Dedifferentiated amniotic fluid mesenchymal stem cell (primary cell): ENCODE measurements at regions not wholly inside any gene's neighbourhood (a gene's known extent, or its start where the extent isn't known, plus 50 kb on each side); places are given as distances from the start of the nearest gene placed in this dataset.
A peak's percentile ranks its signal among the peaks of the same experiment; 100 is the strongest.
"Not testable (repeated sequence)": the region's sequence is repeated elsewhere in the genome, so short reads cannot be mapped to it uniquely, and the experiment has no call there.

Source experiments
- DNase-seq: peaks from one replicate; pipeline ENCODE4 v3.0.0-alpha.2; 2016; ENCODE audit errors: extremely low spot score

DNA sequence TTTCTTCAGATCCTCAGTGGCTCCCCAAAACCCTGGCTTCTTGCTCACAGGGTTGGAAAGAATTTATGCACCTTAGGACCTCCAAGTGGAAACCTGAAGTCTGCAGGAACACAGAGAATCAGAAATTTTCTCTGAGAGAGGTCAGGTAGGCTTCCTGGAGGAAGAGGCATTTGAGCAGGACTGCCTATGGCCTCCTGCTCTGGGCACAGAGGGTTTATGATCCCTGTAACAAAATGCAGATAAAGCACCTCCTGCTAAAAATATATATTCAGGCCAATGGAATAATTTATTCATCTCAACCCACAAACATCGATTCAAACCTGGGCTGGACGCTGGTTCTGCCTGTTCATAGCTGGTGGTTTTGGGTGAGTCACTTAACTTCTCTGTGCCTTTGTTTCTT is 68.1 kb upstream of the FGF3 start:
- no peak for DNase-seq

DNA sequence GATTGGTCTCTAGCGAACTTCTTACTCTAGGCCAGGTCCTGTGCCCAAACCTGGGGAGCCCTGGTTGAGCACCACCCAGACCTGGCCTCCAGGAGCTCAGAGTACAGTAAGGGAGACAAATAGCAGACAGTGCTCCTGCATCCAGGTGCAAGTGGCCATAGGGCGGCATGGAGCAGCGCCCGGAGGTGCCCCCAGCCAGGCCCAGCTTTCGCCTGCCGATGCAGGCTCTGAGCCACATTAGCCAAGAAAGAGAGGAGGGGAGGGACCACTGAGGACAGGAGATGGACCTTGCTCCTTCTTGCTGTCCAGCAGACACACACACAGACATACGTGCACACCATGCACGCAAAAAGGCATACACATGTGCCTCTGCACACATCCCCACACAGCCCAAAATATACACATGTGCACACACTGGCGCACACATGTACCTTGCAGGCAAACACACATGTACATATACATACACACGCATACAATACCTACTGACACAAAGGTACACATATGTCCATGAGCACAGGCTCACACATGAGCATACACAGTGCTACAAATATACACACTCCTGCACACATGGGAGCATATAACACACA is 68.7 kb upstream of the FGF3 start:
- DNase-seq, result no peak

DNA sequence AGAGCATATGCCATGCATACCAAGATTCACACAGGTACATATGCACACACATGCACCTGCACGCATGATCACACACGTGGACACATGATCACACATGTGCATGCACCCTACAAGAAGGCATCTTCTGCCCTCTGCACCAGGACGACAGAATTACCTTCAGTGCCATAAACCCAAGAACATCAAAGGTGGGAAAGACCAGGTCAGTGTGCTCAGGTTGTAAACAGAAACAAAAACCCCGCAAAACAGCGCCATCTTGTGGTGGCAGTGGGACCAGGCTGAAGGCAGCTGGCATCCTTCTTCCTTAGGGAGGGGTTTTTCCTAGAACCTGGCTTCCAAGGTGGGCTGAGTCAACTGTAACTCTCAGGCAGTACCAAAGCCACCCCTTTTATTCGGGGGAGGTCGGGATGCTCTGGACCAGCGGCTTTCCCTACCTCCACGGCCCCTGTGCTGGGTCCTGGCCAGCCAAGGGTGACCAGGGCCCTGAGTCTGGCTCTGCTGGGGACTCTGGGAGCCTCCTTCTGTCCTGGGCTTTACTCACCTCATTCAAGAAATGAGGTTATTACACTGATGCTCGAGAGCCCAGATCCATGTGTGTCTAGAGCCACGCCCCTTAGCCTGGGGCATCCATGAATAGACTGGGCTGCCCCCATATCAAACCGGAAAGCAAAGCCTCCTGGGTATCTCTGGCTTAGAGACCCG is 69.4 kb upstream of the FGF3 start:
- peak; percentile 30 for DNase-seq

DNA sequence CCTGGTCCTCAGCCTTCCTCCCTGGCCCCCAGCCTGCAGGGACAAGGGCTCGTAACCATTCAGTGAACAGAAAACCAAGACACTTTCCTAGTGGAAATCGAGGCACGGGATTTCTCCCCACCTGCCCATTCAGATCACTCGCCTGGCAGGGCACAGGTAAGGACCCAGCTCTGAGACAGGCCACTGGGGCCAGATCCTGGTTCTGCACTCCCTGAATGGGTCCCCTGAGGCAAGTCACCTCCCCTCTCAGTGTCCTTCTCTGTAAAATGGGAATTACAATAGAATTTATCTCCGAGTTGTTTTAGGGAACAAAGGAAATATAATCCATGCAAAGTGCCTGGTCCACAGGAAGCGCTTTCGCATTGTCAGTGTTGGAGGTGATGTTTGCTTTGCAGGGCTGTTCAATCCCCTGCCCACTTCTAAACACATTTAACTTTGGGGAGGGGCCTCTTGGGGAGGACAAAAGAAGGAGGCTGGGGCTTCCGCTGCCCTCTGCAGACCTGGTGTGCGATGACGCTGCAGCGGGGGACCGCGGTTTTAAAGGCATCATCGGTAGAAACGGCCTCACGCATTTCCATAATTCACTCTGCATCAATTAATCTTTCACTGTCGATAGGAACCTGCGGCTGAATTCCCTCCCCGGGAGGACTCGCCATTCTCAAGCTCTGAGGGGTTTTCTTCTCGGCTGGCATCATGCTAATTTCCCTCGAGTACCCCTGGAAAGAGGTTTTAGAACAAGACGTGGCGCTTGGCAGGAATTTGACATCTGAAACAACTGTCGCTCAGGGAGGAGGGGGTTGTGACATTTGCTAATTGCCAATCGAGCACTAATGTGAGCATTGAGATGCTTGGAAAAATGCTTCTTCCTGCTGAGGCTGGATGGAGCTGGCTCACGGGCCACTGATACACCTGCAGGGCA is 70.4 kb upstream of the FGF3 start:
- DNase-seq, result no peak

DNA sequence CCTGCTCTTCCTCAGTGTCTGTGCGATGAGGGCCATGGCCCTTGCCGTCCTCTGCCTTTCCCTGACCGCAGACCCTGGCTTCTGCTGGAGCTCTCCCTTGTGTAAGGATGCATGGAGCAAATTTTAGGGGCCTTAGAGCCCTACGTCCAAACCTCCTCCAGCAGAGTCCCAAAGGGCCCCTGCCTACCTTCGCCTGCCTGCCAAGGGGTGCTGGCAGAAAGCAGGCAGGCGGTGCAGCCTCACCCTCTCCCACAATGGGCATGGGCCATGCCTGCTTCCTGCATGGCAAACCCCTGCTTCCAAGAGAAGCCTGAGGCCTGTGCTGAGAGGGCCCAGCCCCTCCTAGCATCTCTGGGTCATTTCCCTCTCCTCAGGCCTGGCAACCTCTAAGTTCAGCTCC is 71.3 kb upstream of the FGF3 start:
- no peak for DNase-seq

DNA sequence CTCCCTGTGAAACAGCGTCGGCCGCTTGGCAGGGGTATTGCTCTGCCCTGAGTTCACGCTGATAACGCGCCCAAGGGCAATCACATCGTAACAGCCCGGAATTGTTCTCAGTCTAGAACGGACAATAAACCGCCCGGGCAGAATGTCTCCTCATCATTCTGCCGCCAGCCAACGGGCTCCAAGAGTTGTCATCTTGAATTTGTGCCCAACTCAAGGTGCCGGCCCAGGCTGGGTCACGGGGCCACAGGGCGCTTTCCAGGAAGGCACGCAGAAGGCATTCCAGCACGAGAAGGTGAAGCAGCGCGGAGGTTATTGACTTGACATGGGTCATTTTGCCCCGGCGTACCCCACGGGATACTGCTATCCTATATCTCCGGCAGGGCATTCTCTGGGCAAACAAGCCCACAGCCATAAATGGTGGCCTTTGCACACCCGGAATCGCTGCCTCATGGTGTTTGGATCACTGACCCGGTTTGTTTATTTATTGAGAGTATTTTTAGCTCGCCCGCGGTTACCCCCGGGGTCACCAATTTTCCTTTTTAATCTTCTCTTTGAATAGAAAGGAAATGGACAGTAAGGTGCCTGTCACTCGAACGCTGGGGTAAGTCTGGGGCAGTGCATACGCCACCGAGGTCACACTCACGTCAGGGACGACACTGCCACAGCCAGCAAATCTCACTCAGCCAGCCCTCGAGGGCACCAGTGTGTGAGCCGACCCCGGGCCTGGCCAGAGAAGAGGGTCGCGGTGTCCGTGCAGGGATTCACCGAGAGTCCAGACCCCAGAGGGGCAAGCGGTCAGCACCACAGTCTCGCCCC is 72.4 kb upstream of the FGF3 start:
- DNase-seq, result no peak

DNA sequence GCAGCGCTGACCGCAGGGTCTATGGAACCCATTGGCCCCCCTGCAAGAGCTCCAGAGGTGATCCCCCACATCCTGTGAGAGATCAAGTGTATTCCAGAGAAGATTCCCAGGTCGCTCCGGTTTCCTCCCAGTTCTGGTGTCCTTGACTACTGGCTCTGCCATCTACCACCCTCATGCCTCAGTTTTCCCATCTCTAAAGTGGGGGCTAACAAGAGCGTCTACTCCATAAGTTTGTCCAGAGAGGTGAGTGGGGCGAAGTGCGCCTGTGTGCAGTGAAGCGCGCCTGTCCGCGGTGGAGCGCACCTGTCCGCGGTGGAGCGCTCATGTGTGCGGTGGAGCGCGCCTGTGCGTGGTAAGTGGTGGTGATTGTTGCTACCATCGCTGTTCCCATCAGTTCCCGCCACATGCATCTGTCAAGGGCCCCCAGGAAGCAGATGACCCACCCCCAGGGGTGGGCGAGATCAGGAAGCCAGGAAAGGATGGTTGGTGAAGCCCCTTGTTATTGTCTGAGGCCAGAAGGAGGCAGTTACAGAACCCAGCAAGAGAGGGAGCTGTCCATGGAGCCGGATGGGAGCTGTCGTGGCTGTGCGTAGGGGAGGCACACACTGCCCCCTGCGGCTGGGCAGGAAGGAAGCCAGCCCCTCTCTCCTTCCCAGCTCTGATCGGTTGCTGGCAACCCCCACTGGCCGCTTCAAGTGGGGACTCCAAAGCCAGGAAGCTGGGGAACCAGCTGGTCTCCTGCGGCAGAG is 73.2 kb upstream of the FGF3 start:
- DNase-seq, result no peak

DNA sequence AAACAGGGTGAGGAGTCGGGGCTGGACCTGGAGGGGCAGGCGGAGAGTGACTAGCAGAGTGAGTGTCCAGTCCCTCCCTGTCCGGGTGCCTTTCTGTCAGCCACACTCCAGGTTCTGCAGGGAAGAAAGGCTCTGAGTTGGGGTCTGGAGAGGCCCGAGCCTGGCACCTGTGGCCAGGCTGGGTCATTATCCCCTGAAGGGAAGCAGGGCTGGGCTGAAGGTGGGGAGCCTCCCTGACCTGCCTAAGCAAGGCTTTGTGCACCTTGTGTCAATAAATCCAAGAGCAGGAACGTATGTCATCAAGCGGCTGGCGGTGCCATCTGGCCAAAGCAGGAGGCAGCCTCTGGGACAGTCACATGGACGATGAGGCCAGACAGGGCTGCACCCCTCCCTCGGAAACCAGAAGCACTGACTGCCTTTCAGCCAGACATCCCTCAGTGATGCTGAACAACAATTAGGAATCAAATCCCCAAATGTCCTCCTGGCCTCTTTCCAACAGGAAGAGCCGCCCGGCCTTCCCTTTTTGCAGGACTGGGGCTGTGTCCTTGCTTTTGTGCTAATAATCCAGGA is 73.9 kb upstream of the FGF3 start:
- no peak for DNase-seq

DNA sequence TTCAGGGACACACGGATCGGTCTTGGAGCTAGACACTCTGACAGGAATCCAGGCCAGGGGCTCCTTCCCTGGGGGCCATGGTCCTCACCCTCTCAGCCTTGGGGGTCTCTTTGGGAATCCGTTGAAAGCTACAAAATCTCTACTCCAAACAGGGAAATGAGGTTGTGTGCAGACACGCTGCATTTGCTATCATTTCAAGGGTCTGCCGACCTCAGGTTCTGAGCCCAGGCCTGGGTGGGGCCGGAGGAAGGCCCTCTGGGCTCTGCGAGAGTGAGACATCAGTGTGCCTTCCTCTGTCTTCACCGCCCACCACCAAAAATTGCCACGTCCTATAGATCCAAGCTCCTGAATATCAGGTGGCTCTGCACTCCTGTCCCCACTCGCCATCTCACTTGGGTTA is 74.4 kb upstream of the FGF3 start:
- no peak for DNase-seq

DNA sequence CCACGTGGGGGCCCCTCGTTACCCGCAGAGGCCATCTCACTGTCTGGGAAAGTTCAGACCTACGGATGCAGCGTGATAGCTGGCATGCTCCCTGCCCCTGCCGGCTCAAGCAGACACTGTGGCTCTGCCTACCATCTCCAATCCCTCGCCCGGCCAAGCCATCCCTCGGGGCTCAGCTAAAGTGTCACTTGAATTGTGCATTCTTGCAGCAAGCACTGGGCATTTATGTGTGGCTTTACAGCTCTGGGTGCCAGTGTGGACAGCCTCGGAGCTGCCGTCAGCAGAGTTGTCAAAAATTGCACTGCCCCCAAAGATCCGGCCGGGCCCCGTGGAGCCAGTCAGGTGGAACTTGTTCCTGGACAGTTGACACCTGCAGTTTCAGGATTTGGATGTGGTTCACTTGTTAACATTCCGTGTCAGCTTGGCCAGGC is 75.0 kb upstream of the FGF3 start:
- DNase-seq, result no peak

DNA sequence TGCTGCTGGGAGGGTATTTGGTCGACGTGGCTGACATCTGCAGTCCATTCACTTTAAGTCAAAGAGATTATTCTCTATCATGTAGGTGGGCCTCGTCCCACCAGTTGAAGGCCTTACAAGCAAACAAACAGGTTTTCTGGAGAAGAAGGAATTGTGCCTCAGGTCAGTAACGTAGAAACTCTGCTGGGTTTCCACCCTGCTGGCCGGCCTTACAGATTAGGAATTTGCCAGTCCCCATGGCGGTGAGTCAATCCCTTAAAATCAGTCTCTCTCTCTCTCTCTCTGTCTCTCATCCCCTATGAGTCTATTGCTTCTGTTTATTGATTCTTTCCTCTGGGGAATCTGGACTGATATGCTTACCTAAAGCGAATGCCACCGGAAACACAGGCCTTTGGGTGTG is 75.4 kb upstream of the FGF3 start:
- no peak for DNase-seq

DNA sequence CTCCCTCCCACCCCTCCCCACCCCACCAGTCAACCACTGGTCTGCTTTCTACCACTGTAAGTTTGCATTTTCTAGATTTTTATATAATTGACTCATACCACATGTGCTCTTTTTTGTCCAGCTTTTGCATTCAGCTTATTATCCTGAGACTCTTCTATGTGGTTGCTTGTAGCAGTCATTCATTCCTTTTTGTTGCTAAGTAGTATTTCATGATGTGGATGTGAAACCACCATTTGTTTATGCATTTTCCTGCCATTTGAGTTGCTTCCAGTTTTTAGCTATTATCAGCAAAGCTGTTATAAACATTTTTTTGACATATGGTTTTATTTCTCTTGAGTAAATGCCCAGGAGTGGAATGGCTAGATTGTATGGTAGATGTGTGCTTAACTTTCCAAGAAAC is 77.0 kb upstream of the FGF3 start:
- no peak for DNase-seq

DNA sequence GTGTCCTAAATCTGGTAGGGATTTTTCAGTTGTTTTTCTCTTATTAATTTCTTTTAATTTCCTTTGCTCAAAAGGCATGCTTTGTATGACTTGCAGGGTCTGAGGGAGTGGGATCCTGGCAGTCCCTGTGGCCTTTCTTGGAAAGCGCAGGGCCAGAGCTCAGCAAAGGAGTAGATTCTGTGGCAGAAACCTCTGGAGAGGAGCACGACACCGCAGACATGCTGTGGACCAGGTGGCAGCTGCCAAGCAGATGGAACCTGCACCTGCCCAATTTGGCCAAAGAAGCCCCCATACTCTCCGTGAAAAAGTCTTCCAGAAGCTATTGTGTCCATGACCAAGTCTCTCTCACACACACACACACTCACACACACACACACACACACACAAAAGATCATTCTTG is 78.9 kb upstream of the FGF3 start:
- DNase-seq, result no peak

DNA sequence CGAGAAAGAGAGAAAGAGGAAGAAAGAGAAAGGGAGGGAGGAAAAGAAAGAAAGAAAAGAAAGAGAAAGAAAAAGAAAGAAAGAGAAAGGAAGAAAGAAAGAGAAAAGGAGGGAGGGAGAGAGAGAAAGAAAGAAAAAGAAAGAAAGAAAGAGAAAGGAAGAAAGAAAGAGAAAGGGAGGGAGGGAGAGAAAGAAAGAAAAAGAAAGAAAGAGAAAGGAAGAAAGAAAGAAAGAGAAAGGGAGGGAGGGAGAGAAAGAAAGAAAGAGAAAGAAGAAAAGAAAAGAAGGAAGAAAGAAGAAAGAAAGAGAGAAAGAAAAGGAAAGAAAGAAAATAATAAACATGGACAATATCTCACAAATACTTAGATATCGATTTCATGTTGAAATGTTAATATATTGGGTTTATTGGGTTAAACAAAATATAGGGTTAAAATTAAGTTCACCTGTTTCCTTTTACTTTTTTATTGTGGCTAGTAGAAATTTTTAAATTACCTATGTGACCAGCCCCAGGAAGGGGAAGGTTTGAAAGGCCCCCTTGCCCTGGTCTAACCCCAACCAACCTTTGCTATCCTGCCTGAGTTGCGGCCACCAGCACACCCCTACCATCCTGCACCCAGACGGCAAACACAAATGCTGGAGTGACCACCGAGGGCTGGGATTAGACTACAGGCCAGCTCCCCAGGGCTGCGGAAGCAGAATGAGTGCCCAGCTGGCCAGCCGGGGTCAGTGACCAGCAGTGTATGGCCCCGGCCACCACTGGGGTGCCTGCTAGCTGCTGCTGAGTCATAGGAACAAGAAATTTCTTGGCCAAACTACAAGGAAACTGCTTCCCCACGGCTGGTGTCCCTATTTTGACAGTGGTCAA is 81.0 kb upstream of the FGF3 start:
- DNase-seq, result no peak

DNA sequence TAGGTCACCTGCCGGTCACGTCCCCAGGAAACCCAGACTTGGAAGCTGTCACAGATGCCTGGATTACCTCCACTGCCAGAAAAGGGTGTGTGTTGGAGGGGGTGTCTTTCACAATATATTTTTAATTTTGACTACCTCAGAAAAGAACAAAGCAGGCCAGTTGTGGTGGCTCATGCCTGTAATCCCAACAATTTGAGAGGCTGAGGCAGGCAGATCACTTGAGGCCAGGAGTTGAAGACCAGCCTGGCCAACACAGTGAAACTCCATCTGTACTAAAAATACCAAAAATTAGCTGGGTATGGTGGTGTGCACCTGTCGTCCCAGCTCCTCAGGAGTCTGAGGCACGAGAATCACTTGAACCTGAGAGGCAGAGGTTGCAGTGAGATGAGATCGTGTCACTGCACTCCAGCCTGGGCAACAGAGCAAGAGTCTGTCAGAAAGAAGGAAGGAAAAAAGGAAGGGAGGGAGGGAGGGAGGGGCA is 81.6 kb upstream of the FGF3 start:
- not testable (repeated sequence) for DNase-seq

DNA sequence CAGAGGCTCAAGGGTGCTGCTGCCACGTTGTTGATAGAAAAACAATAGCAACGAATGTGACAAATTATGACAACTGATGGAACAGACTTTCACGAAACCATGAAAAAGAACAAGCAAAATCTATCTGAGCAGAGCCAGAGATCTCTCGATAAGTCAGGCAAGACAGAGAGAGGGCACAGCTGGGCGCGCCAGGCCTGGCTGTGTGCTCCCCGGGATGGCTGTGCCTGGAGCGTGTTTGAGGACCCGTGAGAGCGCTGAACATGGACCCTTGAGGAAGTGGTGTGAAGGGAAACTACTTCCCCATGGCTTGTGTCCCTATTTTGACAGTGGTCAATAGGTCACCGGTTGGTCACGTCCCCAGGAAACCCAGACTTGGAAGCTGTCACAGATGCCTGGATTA is 83.1 kb upstream of the FGF3 start:
- DNase-seq, result no peak

DNA sequence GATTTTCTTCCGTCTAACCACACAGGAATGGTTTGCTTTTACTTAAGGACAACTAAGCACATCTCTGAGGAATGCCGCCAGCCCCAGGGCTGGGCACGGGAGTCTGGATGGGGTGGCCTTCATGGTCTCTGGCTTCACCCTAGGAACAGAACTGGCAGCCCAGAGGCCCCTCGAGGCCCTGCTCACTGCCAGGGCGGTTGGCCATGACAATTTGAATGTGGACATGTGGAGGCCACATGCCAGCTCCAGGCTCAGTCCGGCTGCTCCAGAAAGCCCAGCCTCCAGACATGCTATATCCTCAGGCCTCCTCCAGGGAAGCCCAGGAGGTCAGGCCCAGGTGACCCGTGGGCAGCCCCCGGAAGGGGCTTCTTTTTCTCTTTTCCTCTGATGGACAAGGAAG is 84.0 kb upstream of the FGF3 start:
- no peak for DNase-seq

DNA sequence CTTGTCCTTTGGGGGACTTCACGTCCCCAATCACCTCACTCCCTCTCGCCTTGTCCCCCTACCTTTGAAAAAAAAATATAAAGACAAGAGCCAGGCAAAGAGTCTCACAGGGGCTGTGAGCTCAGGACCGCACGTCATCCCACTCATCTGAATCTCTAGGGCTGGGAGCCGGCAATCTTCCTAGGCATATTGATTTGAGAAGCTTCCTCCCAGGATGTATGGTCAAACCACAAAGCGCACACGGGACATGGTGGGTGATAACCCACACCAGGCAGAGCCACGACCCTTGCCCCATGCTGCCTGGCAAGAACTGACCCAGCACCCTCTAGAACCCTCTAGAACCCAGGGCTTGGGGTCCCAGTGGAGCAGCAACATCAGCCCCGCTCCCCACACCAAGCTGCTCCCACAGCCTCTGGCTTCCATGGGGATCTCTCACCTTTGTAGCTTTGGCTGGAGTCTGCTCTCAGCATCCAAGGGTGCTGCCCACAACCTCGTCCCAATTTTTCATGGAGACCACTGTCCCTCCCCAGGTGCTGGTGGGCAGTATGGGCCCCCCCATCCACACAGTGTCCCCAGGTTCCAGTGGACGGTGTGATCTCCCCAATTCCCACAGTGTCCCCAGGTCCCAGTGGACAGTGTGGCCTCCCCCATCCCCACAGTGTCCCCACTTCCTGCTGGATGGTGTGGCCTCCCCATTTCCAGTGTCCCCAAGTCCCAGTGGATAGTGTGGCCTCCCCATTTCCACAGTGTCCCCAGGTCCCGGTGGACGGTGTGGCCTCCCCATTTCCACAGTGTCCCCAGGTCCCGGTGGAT is 85.2 kb upstream of the FGF3 start:
- no peak for DNase-seq

DNA sequence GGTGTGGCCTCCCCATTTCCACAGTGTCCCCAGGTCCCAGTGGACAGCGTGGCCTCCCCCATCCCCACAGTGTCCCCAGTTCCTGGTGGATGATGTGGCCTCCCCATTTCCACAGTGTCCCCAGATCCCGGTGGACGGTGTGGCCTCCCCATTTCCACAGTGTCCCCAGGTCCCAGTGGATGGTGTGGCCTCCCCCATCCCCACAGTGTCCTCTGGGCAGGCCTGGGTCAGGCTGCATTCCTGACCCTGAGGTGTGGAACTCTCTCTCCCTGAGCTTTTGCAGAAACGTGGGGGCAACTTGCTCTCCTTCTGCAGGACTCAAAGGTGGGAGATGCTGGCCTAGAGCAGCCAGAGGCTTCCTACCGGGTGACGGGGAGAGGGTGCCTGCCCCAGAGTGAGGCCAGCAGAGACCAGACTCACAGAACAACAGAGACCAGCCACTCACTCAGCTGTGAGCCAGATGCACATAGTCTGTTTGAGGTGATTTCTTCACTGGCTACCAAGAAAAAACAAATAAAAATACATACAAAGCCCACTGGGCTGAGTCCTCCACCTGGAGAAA is 85.8 kb upstream of the FGF3 start:
- DNase-seq, result no peak
